ENCODE measurements at regions not wholly inside any gene's neighbourhood (a gene's known extent, or its start where the extent isn't known, plus 50 kb on each side); places are given as distances from the start of the nearest gene placed in this dataset.
"Not testable (repeated sequence)": the region's sequence is repeated elsewhere in the genome, so short reads cannot be mapped to it uniquely, and the experiment has no call there.

GRCh38 chr3:178343433-178344038 is 192.7 kb upstream of the KCNMB2 start:
- DNase-seq (ENCODE audit: low spot score) = peak; percentile 53

DNA sequence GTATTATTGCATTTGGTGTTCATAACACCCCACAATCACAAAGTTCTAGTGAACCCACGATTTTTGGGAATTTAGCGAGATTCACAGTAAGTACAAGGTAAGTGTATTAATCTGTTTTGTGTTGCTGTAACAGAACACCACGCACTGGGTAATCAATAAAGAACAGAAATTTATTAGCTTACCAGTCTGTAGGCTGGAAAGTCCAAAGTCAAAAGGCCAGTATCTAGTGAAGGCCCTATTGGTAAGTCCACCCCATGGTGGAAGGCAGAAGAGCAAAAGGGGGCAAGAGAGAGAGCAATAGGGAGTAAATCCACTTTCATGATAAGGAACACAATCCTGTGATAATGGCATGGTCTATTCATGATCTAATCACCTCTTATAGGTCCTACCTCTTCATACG is 190.3 kb upstream of the KCNMB2 start:
- no peak for DNase-seq (ENCODE audit: low spot score)

DNA sequence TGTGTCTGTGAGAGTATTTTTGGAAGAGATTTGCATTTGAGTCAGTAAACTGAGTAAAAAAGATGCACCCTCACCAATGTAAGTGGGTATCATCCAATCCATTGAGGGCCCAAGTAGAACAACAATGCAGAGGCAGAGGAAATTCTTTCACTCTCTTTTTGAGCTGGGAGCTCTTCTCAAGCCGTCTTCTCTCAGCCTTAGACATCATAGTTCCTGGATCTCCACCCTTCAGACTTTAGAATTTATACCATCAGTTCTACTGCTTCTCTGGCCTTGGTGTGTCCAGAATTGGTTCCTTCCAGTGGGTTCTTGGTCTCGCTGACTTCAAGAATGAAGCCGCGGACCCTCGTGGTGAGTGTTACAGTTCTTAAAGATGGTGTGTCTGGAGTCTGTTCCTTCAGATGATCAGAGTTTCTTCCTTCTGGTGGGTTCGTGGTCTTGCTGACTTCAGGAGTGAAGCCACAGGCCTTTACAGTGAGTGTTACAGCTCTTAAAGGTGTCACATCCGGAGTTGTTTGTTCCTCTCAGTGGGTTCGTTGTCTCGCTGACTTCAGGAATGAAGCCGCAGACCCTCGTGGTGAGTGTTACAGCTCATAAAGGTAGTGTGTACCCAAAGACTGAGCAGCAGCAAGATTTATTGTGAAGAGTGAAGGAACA is 187.5 kb upstream of the KCNMB2 start:
- not testable (repeated sequence) for DNase-seq (ENCODE audit: low spot score)

DNA sequence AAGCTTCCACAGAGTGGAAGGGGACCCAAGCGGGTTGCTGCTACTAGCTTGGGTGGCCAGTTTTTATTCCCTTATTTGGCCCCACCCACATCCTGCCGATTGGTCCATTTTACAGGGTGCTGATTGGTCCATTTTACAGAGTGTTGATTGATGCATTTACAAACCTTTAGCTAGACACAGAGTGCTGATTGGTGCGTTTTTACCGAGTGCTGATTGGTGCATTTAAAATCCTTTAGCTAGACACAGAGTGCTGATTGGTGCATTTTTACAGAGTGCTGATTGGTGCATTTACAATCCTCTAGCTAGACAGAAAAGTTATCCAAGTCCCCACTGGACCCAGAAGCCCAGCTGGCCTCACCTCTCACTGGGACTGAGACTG is 187.0 kb upstream of the KCNMB2 start:
- not testable (repeated sequence) for DNase-seq (ENCODE audit: low spot score)

DNA sequence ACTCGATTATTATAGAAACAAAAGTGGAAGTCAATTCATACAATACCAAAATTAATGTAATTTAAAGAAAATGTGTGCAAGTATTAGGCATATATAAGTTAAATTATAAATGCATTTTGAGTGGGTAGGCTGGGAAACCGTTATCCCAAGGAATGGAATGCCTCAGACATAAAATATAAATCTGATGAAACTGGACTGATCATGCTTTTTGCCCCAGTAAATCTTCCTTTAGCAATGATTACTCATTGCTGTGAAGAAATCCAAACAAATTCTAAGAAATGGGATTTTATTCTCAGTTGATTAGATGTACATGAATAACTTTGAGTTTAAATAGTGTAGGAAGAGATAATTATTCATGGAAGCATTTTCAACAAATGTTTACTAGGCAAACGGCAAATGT is 185.5 kb upstream of the KCNMB2 start:
- no peak for DNase-seq (ENCODE audit: low spot score)

GRCh38 chr3:178352326-178353005 is 183.8 kb upstream of the KCNMB2 start:
- DNase-seq (ENCODE audit: low spot score) = no peak

DNA sequence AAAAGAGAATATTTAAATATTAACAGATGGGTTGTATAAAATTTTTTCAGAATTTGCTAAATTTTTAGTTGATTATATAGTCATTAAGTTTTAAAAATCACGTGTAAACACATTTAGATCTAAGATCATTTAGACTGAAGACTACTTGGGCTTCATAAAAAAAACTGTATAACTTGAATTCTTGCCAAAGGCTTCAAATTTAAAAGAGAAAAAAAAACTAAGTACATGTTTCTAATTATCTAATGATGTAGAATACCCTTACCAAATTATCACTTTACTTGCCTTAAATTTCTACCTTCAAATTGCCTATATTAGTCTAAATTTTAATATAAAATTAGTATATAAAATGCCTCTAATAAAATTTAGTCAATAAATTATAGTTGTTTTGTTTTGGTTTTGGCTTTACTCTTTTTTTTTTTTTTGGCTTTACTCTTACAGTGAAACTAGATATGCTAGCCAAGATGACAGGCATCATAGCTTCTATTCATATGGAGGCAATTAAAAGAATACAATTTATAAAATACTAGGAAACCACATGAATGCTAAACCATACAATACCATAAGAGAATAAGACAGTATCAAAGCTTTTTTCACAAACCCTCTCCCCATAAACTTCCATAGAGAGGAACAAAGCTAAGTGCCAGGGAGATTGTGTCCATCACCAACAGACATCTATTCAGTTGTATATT is 183.1 kb upstream of the KCNMB2 start:
- no peak for DNase-seq (ENCODE audit: low spot score)

GRCh38 chr3:178359728-178360127 is 176.5 kb upstream of the KCNMB2 start:
- no peak for DNase-seq (ENCODE audit: low spot score)

- not testable (repeated sequence) for DNase-seq (ENCODE audit: low spot score)
Observed at GRCh38 chr3:178363048-178363447, 173.2 kb upstream of the KCNMB2 start.

GRCh38 chr3:178367817-178368617 is 168.2 kb upstream of the KCNMB2 start:
- no peak for DNase-seq (ENCODE audit: low spot score)

DNA sequence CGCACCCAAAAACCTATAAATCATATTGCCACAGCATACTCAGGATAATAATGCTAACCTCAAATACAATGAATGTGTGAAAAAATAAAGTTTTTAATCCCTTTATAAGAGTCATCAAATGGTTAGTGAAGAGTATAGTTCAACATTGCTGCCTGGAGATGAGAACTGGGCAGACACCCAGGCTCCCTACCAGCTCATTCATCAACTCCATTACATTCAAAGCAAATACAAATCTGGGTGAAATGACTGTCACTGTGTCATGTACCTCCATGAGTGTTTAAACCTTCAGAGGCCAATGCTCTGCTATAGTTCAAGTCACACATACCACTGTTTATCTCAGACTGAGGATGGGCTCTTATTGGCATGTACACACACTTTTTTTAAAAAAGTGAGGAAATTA is 167.2 kb upstream of the KCNMB2 start:
- DNase-seq (ENCODE audit: low spot score) = no peak

GRCh38 chr3:178369811-178370210 is 166.4 kb upstream of the KCNMB2 start:
- DNase-seq (ENCODE audit: low spot score) = no peak

GRCh38 chr3:178370387-178370786 is 165.8 kb upstream of the KCNMB2 start:
- DNase-seq (ENCODE audit: low spot score) = no peak

DNA sequence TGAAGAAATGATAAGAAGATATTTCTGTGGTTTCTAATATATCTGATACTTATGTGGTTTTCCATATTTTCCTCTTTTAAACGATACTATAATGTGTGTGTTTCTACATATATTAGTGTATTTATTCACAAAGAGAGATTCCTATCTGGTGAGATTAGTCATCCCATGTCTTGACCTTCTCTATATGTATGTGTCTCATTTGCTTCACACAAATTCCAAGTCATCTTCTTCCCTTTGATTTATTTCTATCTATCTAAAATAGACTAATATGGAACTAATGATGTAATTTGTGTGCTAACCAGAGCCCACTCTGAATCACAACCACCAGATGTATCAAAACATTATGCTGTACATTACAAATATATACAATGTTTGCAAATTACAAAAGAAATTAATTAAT is 154.7 kb upstream of the KCNMB2 start:
- DNase-seq (ENCODE audit: low spot score) = no peak

- DNase-seq (ENCODE audit: low spot score) = no peak
Observed at GRCh38 chr3:178381971-178382448, 154.2 kb upstream of the KCNMB2 start.

DNA sequence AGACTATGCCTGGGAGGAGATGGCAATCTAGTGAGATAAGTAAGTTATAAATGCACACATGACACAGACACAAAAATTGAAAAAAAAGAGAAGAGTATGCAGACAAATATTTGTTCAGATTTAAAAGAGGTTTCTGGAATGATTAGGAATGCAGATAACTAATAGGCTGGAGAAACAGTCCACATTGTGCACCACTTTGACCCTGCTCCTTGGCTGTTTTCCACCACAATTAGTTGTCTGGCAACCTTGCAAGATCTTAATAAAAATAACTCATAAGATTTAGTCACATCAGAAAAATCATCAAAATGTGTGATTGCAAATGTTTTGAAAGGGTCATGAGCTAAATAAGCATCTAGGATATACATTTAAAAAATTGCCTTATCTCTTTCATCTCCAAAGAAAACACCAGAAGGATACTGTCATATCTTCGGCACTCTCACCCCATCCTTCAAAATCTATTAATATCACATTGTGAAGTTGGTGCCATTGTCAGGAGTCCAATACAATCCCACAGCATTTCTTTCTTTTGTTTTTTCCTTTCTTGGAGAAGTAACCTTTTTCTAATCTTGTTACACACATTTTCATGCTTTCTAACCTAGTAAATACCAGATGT is 153.7 kb upstream of the KCNMB2 start:
- no peak for DNase-seq (ENCODE audit: low spot score)

DNA sequence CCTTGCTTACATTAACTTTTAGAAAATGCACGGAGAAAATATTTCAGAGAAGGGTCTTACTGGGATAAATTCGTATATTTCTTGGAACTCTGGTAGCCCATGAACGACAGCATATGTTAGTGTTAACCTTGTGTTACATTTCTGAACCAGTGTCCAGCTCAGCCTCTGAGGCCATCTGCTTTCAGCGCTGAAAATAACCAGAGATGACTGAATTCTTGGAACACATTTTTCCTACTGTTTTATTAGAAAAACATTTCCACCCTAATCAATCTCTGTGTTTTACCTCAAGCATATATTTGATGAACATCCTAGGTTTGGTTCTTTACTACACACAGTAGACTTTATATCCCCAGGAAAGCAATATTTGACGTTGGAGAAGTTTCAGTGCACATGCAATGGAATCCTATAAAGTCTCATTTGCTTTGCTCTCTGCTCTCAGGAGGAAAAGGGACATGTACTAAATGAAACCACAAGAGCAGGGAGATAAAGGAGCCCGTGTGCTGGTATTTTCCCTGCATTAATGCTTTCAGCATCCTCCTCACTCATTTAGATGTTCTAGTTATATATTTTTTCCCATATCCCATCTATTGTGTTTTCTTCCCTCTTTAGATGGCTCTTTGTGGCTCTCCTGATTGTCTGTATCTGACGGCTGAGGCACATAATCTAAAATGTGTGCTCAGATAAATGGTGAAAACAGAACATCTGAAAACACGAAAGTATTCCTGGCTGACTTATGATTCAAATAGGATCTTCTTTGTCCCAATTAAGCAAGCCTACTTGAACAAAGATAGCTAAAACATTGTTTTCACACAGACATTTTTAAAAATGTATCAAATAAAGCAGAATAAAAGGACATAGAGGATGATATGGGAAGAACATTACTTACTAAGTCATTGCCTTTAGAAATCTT is 151.7 kb upstream of the KCNMB2 start:
- no peak for DNase-seq (ENCODE audit: low spot score)

DNA sequence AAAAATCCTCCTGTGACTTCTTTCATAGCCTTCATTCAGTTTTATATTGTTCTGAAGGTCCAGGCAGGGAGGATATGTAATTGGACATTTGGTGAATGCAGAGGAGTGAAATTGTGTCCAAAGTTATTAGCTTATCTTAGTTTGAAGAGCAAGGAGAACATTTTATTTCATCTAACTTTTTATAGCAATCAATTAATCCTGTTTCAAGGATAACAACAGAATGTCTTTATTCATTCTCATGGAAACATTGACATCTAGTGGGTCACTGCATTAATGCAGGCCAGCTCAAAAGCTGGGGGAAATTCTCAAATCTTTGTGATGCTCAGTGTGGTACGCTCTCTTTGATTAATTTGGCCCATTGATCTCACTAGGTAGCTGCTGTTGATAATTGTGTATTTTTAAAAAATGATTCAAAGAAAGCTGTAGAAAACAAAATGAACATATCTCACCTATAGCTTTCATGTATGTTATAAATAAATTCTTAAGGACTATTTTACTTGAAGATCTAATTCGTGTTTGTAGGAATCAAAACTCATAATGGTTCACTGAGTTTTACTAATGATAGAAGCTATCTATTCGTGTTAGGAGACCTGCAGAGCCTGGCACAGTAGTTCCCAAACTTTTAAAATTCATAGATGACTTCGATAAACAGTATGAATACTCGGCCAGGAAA is 150.8 kb upstream of the KCNMB2 start:
- DNase-seq (ENCODE audit: low spot score) = no peak

DNA sequence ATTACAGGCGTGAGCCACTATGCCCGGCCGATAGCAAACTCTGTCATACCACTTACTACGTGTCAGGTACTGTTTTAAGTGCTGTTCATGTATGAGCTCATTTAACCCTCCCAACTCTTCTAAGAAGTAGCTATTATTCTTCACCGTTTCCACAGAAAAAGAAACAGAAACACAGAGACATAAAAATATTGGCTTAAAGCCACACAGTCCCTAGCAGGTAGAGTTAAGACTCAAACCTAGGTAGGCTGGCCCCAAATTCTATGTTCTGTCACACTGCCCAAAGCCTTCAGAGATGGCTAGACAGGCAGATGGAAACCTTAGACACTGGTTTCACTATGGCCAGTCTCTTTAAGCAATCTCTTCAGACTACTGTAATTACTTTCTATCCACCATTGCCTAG is 149.8 kb upstream of the KCNMB2 start:
- no peak for DNase-seq (ENCODE audit: low spot score)

DNA sequence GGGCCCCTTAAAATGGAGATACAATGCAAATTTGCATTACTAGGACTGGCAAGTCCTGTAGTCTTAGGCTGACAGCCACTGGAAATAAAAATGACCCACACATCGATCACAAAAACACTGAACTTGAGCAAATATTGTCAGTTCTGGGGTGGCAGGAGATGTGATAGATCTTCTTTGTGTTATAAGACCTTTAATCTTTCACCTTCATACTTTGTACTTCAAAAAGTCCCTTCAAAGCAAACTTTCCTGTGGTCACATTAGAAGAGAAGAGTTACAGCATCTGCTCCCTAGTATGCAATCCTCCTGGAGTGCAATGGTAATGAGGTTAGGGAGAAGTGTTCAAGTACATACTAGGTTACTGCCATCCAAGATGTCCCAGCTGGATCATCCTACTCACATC is 149.4 kb upstream of the KCNMB2 start:
- no peak for DNase-seq (ENCODE audit: low spot score)
